LNCAP (cell line): ENCODE measurements at regions not wholly inside any gene's neighbourhood (a gene's known extent, or its start where the extent isn't known, plus 50 kb on each side); places are given as distances from the start of the nearest gene placed in this dataset.

ENCODE experiments used
- TF ChIP-seq, protein P1 (sequence below): fragments of 450-650 bp; IDR thresholded peaks from 2 replicates; pipeline ENCODE4 v1.5.1; 2017; ENCODE audit warnings: mild to moderate bottlenecking

DNA sequence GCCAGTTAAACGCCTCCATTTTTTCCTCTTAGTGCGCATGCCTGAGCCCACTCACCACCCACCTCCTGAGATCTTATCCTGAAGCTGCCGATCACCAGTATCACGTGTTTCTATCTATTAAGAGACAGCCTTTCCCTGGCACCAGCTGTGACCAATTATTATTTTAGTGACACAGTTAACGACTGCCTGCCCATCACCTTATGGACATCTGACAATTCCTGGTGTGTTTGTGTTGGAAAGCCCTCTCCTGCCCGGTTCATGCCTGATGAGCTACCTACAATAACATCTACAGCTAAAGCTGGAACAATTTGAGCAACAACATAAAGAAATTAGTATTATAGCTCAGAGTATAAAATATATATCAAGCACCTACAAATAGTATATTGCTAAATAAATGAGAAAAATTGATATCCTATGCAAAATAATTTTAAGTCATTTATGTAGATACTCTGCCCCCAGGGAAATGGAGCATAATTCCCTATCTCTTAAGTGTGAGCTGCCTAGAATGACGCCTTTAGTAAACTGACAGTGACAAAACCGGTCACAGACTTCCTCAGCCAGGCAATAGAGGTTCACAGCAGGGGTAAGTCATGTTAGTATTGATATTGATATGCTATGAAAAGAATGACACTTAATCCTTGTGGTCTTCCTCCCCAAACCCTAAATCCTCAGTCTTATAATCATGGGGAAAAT, 862.2 kb downstream of the TRAM1L1 start:
- TF ChIP-seq, protein P1, sequence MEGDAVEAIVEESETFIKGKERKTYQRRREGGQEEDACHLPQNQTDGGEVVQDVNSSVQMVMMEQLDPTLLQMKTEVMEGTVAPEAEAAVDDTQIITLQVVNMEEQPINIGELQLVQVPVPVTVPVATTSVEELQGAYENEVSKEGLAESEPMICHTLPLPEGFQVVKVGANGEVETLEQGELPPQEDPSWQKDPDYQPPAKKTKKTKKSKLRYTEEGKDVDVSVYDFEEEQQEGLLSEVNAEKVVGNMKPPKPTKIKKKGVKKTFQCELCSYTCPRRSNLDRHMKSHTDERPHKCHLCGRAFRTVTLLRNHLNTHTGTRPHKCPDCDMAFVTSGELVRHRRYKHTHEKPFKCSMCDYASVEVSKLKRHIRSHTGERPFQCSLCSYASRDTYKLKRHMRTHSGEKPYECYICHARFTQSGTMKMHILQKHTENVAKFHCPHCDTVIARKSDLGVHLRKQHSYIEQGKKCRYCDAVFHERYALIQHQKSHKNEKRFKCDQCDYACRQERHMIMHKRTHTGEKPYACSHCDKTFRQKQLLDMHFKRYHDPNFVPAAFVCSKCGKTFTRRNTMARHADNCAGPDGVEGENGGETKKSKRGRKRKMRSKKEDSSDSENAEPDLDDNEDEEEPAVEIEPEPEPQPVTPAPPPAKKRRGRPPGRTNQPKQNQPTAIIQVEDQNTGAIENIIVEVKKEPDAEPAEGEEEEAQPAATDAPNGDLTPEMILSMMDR = no peak

GRCh38 chr4:116217781-116218180, 867.6 kb downstream of the TRAM1L1 start:
- TF ChIP-seq, protein P1 = no peak

GRCh38 chr4:116215622-116216021, 869.8 kb downstream of the TRAM1L1 start:
- TF ChIP-seq, protein P1 = no peak

- TF ChIP-seq, protein P1 = no peak
Measured at GRCh38 chr4:116202524-116202923, 882.9 kb downstream of the TRAM1L1 start.

GRCh38 chr4:116197317-116197809, 888.0 kb downstream of the TRAM1L1 start:
- TF ChIP-seq, protein P1 = no peak

DNA sequence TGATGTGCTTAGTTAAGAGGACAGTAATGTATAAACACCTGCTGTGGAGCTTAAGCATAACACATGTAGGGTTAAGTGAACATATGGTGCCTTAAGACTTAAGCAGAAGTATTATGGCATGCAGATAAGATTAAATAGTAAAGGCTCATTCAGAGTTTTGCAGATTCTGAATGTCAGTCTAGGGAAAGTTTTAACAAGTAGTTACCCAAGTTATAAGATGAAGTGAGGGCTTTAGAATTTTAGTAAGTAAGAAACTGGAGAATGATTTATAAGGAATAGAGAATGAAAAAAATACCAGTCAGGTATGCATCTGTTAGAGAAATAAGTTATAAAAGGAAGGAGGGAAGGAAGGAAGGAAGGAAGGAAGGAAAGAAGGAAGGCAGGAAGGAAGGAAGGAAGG, 902.1 kb downstream of the TRAM1L1 start:
- TF ChIP-seq, protein P1 = no peak

GRCh38 chr4:116180157-116180601, 905.2 kb downstream of the TRAM1L1 start:
- TF ChIP-seq, protein P1 = peak; percentile 61
